ENCODE measurements at regions not wholly inside any gene's neighbourhood (a gene's known extent, or its start where the extent isn't known, plus 50 kb on each side); places are given as distances from the start of the nearest gene placed in this dataset.

- no peak for DNase-seq
- no peak for ATAC-seq (replicated peaks in 1 of 2)
- Mint-ChIP-seq H3K27ac (no peak overlapping the region), H3K9me3 (no peaks in the 10 kb centered on the region), H3K36me3 (ENCODE audit: insufficient read depth in 2 of 2) (no peaks in the 10 kb centered on the region), H3K4me1 (ENCODE audit: low read depth) (peaks cover 6% of the 10 kb centered on the region), H3K27me3 (ENCODE audit: low read depth) (peaks cover 7% of the 10 kb centered on the region), H3K4me3 (no peak overlapping the region)
Measured at GRCh38 chrX:69024161-69024736, 141.0 kb downstream of the PJA1 start.

- no peaks in the 10 kb centered on the region for H3K9me3 Mint-ChIP-seq
Measured at GRCh38 chrX:69022430-69022829, 142.8 kb downstream of the PJA1 start.

GRCh38 chrX:69021141-69021960 lies 143.9 kb downstream of the PJA1 start:
- DNase-seq (no peak), ATAC-seq (replicated peaks in 1 of 2) (no peak)
- H3K27ac Mint-ChIP-seq, result no peak overlapping the region
- no peaks in the 10 kb centered on the region for H3K27me3 Mint-ChIP-seq (ENCODE audit: low read depth)
- H3K36me3 Mint-ChIP-seq (ENCODE audit: insufficient read depth in 2 of 2), result no peaks in the 10 kb centered on the region
- no peaks in the 10 kb centered on the region for H3K9me3 Mint-ChIP-seq
- no peak overlapping the region for H3K4me3 Mint-ChIP-seq
- no peaks in the 10 kb centered on the region for H3K4me1 Mint-ChIP-seq (ENCODE audit: low read depth)

More at GRCh38 chrX:69022430-69022829, 142.8 kb downstream of the PJA1 start:
- H3K4me1 Mint-ChIP-seq (ENCODE audit: low read depth), result no peaks in the 10 kb centered on the region
- H3K4me3 Mint-ChIP-seq, result no peak overlapping the region
- no peak for DNase-seq
- no peaks in the 10 kb centered on the region for H3K36me3 Mint-ChIP-seq (ENCODE audit: insufficient read depth in 2 of 2)
- H3K27me3 Mint-ChIP-seq (ENCODE audit: low read depth), result no peaks in the 10 kb centered on the region
- H3K27ac Mint-ChIP-seq, result no peak overlapping the region
- no peak for ATAC-seq (replicated peaks in 1 of 2)

- no peaks in the 10 kb centered on the region for H3K4me1 Mint-ChIP-seq (ENCODE audit: low read depth)
- ATAC-seq (replicated peaks in 1 of 2) (no peak), DNase-seq (no peak)
- no peaks in the 10 kb centered on the region for H3K27me3 Mint-ChIP-seq (ENCODE audit: low read depth)
- H3K4me3 Mint-ChIP-seq, result no peak overlapping the region
- no peak overlapping the region for H3K27ac Mint-ChIP-seq
- no peaks in the 10 kb centered on the region for H3K36me3 Mint-ChIP-seq (ENCODE audit: insufficient read depth in 2 of 2)
- no peaks in the 10 kb centered on the region for H3K9me3 Mint-ChIP-seq
Measured at GRCh38 chrX:69020316-69020715, 144.9 kb downstream of the PJA1 start.

GRCh38 chrX:69019073-69019890 lies 146.0 kb downstream of the PJA1 start:
- no peak overlapping the region for H3K27ac Mint-ChIP-seq
- ATAC-seq (replicated peaks in 1 of 2), result no peak
- DNase-seq, result no peak
- H3K9me3 Mint-ChIP-seq, result no peaks in the 10 kb centered on the region
- H3K4me1 Mint-ChIP-seq (ENCODE audit: low read depth), result no peaks in the 10 kb centered on the region
- no peak overlapping the region for H3K4me3 Mint-ChIP-seq
- no peaks in the 10 kb centered on the region for H3K36me3 Mint-ChIP-seq (ENCODE audit: insufficient read depth in 2 of 2)
- H3K27me3 Mint-ChIP-seq (ENCODE audit: low read depth), result no peaks in the 10 kb centered on the region

- no peaks in the 10 kb centered on the region for H3K27me3 Mint-ChIP-seq (ENCODE audit: low read depth)
- H3K4me3 Mint-ChIP-seq, result no peak overlapping the region
- H3K36me3 Mint-ChIP-seq (ENCODE audit: insufficient read depth in 2 of 2), result no peaks in the 10 kb centered on the region
- no peaks in the 10 kb centered on the region for H3K9me3 Mint-ChIP-seq
- no peaks in the 10 kb centered on the region for H3K4me1 Mint-ChIP-seq (ENCODE audit: low read depth)
- ATAC-seq (replicated peaks in 1 of 2) (no peak), DNase-seq (no peak)
- no peak overlapping the region for H3K27ac Mint-ChIP-seq
Measured at GRCh38 chrX:69018416-69019072, 146.7 kb downstream of the PJA1 start.

GRCh38 chrX:69016293-69016941 lies 148.8 kb downstream of the PJA1 start:
- Mint-ChIP-seq H3K27me3 (ENCODE audit: low read depth) (peaks cover 13% of the 10 kb centered on the region), H3K9me3 (no peaks in the 10 kb centered on the region), H3K36me3 (ENCODE audit: insufficient read depth in 2 of 2) (no peaks in the 10 kb centered on the region), H3K27ac (no peak overlapping the region), H3K4me1 (ENCODE audit: low read depth) (no peaks in the 10 kb centered on the region), H3K4me3 (no peak overlapping the region)
- DNase-seq (no peak), ATAC-seq (replicated peaks in 1 of 2) (no peak)

GRCh38 chrX:69015564-69016292 lies 149.5 kb downstream of the PJA1 start:
- Mint-ChIP-seq H3K27ac (no peak overlapping the region), H3K9me3 (no peaks in the 10 kb centered on the region), H3K27me3 (ENCODE audit: low read depth) (peaks cover 13% of the 10 kb centered on the region), H3K4me1 (ENCODE audit: low read depth) (no peaks in the 10 kb centered on the region), H3K4me3 (no peak overlapping the region), H3K36me3 (ENCODE audit: insufficient read depth in 2 of 2) (no peaks in the 10 kb centered on the region)
- DNase-seq (no peak), ATAC-seq (replicated peaks in 1 of 2) (no peak)

GRCh38 chrX:69015156-69015555 lies 150.1 kb downstream of the PJA1 start:
- Mint-ChIP-seq H3K9me3 (no peaks in the 10 kb centered on the region), H3K36me3 (ENCODE audit: insufficient read depth in 2 of 2) (no peaks in the 10 kb centered on the region), H3K4me3 (no peak overlapping the region), H3K4me1 (ENCODE audit: low read depth) (no peaks in the 10 kb centered on the region), H3K27ac (no peak overlapping the region), H3K27me3 (ENCODE audit: low read depth) (peaks cover 13% of the 10 kb centered on the region)
- ATAC-seq (replicated peaks in 1 of 2) (no peak), DNase-seq (no peak)

- Mint-ChIP-seq H3K36me3 (ENCODE audit: insufficient read depth in 2 of 2) (no peaks in the 10 kb centered on the region), H3K4me3 (no peak overlapping the region), H3K9me3 (no peaks in the 10 kb centered on the region), H3K27ac (no peak overlapping the region), H3K4me1 (ENCODE audit: low read depth) (no peaks in the 10 kb centered on the region), H3K27me3 (ENCODE audit: low read depth) (peaks cover 13% of the 10 kb centered on the region)
- DNase-seq, result no peak
- no peak for ATAC-seq (replicated peaks in 1 of 2)
Measured at GRCh38 chrX:69014200-69014599, 151.1 kb downstream of the PJA1 start.

GRCh38 chrX:69010339-69010738 lies 154.9 kb downstream of the PJA1 start:
- Mint-ChIP-seq H3K4me3 (no peak overlapping the region), H3K27ac (no peak overlapping the region), H3K27me3 (ENCODE audit: low read depth) (peaks cover 39% of the 10 kb centered on the region), H3K36me3 (ENCODE audit: insufficient read depth in 2 of 2) (no peaks in the 10 kb centered on the region), H3K4me1 (ENCODE audit: low read depth) (no peaks in the 10 kb centered on the region), H3K9me3 (no peaks in the 10 kb centered on the region)
- ATAC-seq (replicated peaks in 1 of 2) (no peak), DNase-seq (no peak)

GRCh38 chrX:69000877-69001276 lies 164.4 kb downstream of the PJA1 start:
- ATAC-seq (replicated peaks in 1 of 2) (no peak), DNase-seq (no peak)
- Mint-ChIP-seq H3K36me3 (ENCODE audit: insufficient read depth in 2 of 2) (no peaks in the 10 kb centered on the region), H3K4me3 (no peak overlapping the region), H3K27me3 (ENCODE audit: low read depth) (peaks cover 25% of the 10 kb centered on the region), H3K27ac (no peak overlapping the region), H3K9me3 (no peaks in the 10 kb centered on the region), H3K4me1 (ENCODE audit: low read depth) (no peaks in the 10 kb centered on the region)

Data from activated T-cell treated with anti-CD3 and anti-CD28 coated beads, Interleukin-2, amount 50 U/mL, for 72 hours (primary cell).